ENCODE measurements at regions not wholly inside any gene's neighbourhood (a gene's known extent, or its start where the extent isn't known, plus 50 kb on each side); places are given as distances from the start of the nearest gene placed in this dataset.

DNA sequence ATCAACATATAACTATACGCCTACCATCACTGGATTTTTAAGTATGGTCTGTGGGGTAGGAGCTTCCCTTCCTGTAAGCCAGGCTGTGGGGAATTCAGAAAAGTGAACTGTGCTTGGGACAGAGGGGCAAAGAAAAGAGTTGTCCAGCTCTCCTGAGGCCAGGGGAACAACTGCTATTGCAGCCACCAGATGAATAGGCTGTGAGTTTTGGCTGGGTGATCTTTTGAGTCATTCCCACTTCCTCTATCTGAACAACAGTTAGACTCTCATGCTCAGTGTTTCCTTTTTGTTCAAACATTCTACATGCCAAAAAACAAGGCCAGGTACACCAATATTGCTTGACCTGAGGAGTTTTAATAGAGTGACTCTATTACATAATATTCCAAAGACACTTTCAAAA, 426.2 kb upstream of the DACH1 start:
- Histone ChIP-seq H3F3A (replicated peaks; ENCODE audit: insufficient read depth) (peaks cover 18% of the 10 kb centered on the region), H3K4me2 (no peak overlapping the region), H3K9me2 (no peaks in the 10 kb centered on the region), H3K79me2 (ENCODE audit: insufficient read depth) (no peaks in the 10 kb centered on the region), H3K9ac (no peak overlapping the region), H3K36me3 (replicated peaks in 1 of 2; ENCODE audit: control insufficient read depth in 1 of 2, insufficient read depth in 2 of 2, low read length in 1 of 2) (no peaks in the 10 kb centered on the region), H2AFZ (ENCODE audit: low read depth) (no peak overlapping the region), H3K4me1 (ENCODE audit: control insufficient read depth in 1 of 2, insufficient read depth in 2 of 2, low read depth in 1 of 2, low read length in 1 of 2) (peaks cover 2 to 7% of the 10 kb centered on the region in 2 experiments; a peak in 3 of 4 replicates), H3K4me3 (ENCODE audit: low read depth in 2 of 2, low read length in 1 of 2) (no peak overlapping the region), H3K27me3 (ENCODE audit: insufficient read depth) (no peaks in the 10 kb centered on the region), H4K20me1 (ENCODE audit: insufficient read depth) (no peaks in the 10 kb centered on the region), H3K27ac (ENCODE audit: low read depth in 2 of 2, low read length in 1 of 2) (no peak overlapping the region; a peak in 1 of 4 replicates), H3K9me3 (0 out of 2 replicates have a peak, but pooled peaks cover 7% of the 10 kb centered on the region)
- DNase-seq = no peak
- ChIA-PET CTCF (interaction anchor here (0.6 kb wide), 1 partner anchor 1200 kb away, joined by 3 read pairs; no protein-coding TSS in a partner anchor), POLR2A (no interaction called here)
- no peak for TF ChIP-seq CHD2 (IDR thresholded peaks at IDR 0.05; ENCODE audit: low read length, partially characterized antibody)
- TF ChIP-seq NFIC (IDR thresholded peaks at IDR 0.05; ENCODE audit: borderline replicate concordance) = no peak
- TF ChIP-seq FOXM1 (IDR thresholded peaks at IDR 0.05; ENCODE audit: low read depth) = no peak
- no peak for TF ChIP-seq EP300 (IDR thresholded peaks at IDR 0.05; ENCODE audit: borderline replicate concordance in 1 of 2, low read depth in 1 of 2, low read length in 1 of 2)
- TF ChIP-seq, protein P1, sequence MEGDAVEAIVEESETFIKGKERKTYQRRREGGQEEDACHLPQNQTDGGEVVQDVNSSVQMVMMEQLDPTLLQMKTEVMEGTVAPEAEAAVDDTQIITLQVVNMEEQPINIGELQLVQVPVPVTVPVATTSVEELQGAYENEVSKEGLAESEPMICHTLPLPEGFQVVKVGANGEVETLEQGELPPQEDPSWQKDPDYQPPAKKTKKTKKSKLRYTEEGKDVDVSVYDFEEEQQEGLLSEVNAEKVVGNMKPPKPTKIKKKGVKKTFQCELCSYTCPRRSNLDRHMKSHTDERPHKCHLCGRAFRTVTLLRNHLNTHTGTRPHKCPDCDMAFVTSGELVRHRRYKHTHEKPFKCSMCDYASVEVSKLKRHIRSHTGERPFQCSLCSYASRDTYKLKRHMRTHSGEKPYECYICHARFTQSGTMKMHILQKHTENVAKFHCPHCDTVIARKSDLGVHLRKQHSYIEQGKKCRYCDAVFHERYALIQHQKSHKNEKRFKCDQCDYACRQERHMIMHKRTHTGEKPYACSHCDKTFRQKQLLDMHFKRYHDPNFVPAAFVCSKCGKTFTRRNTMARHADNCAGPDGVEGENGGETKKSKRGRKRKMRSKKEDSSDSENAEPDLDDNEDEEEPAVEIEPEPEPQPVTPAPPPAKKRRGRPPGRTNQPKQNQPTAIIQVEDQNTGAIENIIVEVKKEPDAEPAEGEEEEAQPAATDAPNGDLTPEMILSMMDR (IDR thresholded peaks at IDR 0.05) = no peak
- no peak for TF ChIP-seq FOSL2 (IDR thresholded peaks at IDR 0.05; ENCODE audit: borderline replicate concordance, low read depth)
- TF ChIP-seq GATA2 (CRISPR knock-in tag; IDR thresholded peaks at IDR 0.05) = no peak
- TF ChIP-seq, protein P2, sequence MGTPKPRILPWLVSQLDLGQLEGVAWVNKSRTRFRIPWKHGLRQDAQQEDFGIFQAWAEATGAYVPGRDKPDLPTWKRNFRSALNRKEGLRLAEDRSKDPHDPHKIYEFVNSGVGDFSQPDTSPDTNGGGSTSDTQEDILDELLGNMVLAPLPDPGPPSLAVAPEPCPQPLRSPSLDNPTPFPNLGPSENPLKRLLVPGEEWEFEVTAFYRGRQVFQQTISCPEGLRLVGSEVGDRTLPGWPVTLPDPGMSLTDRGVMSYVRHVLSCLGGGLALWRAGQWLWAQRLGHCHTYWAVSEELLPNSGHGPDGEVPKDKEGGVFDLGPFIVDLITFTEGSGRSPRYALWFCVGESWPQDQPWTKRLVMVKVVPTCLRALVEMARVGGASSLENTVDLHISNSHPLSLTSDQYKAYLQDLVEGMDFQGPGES (IDR thresholded peaks at IDR 0.05; ENCODE audit: low read depth, low read length) = no peak
- TF ChIP-seq RAD21 (IDR thresholded peaks at IDR 0.05; ENCODE audit: low read length) = no peak
- TF ChIP-seq JUND (IDR thresholded peaks at IDR 0.05) = no peak
- TF ChIP-seq RCOR1 (IDR thresholded peaks at IDR 0.05; ENCODE audit: low read length) = no peak
- no peak for TF ChIP-seq POLR2AphosphoS5 (IDR thresholded peaks at IDR 0.05; ENCODE audit: low read depth, low read length)
- no peak for TF ChIP-seq MEF2A (IDR thresholded peaks at IDR 0.05; ENCODE audit: borderline replicate concordance, low read depth)
- TF ChIP-seq YY1 (IDR thresholded peaks at IDR 0.05; ENCODE audit: low read depth) = no peak
- 73% methylated on average over 1 of the region's 1 CpG for WGBS (ENCODE audit: low lambda C conversion rate)

DNA sequence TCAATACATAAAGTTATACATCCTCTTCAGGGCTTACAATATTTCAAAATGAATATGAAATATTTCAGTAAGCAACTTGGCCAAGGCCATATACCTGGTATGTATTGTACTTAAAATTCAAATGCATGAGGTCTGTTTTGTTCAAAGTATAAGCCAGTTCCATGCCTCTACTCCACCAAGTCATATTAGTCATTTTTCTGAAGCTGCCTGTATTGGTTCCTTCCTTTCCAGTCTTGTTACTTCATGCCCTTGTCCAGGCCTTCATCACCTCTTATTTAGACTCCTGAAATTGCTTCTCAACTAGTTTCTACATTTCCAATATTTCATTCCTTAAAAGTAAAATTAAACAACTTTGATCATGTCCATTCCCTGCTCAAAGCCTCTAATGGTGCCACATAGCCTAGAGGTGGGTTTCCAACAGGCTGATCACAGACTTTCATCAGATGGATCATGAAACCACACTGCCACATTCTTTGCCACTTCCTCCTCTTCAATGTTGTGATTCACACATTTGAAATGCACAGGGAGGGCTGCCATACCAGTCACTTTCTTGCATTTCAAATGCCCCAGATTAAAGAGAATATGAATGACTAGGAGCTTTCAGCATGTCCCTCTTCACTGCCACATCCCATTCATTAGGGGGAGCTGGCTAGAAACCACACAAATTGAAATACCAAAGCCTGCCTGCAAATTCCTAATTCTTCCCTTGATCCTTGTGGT, 424.1 kb upstream of the DACH1 start:
- no peak for DNase-seq
- ChIA-PET CTCF (interaction anchor here (0.6 kb wide), 1 partner anchor 202 kb away, joined by 3 read pairs; no protein-coding TSS in a partner anchor), POLR2A (no interaction called here)
- H3K4me3 ChIP-seq (ENCODE audit: low read depth in 2 of 2, low read length in 1 of 2) = no peak overlapping the region
- 0 out of 2 replicates have a peak, but pooled peaks cover 7% of the 10 kb centered on the region for H3K9me3 ChIP-seq
- H3K27me3 ChIP-seq (ENCODE audit: insufficient read depth) = no peaks in the 10 kb centered on the region
- no peaks in the 10 kb centered on the region for H3K79me2 ChIP-seq (ENCODE audit: insufficient read depth)
- peaks cover under 1 to 7% of the 10 kb centered on the region in 2 experiments; a peak in 3 of 4 replicates for H3K4me1 ChIP-seq (ENCODE audit: control insufficient read depth in 1 of 2, insufficient read depth in 2 of 2, low read depth in 1 of 2, low read length in 1 of 2)
- H3F3A ChIP-seq (replicated peaks; ENCODE audit: insufficient read depth) = peaks cover 18% of the 10 kb centered on the region
- H2AFZ ChIP-seq (ENCODE audit: low read depth) = no peak overlapping the region; the same call in 1 of the 2 replicates
- H4K20me1 ChIP-seq (ENCODE audit: insufficient read depth) = no peaks in the 10 kb centered on the region
- H3K4me2 ChIP-seq = peak overlapping the region; percentile 31; the same call in 1 of the 2 replicates
- no peaks in the 10 kb centered on the region for H3K36me3 ChIP-seq (replicated peaks in 1 of 2; ENCODE audit: control insufficient read depth in 1 of 2, insufficient read depth in 2 of 2, low read length in 1 of 2)
- H3K9me2 ChIP-seq = no peaks in the 10 kb centered on the region
- H3K27ac ChIP-seq (ENCODE audit: low read depth in 2 of 2, low read length in 1 of 2) = peak overlapping the region; percentile 60 to 62; a peak in 3 of 4 replicates
- H3K9ac ChIP-seq = no peak overlapping the region
- TF ChIP-seq RAD21 (IDR thresholded peaks at IDR 0.05; ENCODE audit: low read length) (no peak), RXRA (IDR thresholded peaks at IDR 0.05; ENCODE audit: borderline replicate concordance, low read depth) (peak; percentile 44; the same call in 1 of the 2 replicates), FOSL2 (IDR thresholded peaks at IDR 0.05; ENCODE audit: borderline replicate concordance, low read depth) (peak; percentile 89), FOXJ3 (CRISPR knock-in tag; IDR thresholded peaks at IDR 0.05) (no peak), POLR2AphosphoS5 (IDR thresholded peaks at IDR 0.05; ENCODE audit: low read depth, low read length) (no peak), SMC3 (IDR thresholded peaks at IDR 0.05; ENCODE audit: low read depth, low read length) (no peak), JUND (IDR thresholded peaks at IDR 0.05) (peak; percentile 79), TCF12 (IDR thresholded peaks at IDR 0.05) (peak; percentile 85), ELF1 (IDR thresholded peaks at IDR 0.05) (0 out of 2 replicates have a peak, but pooled peaks have one; percentile 33), CHD2 (IDR thresholded peaks at IDR 0.05; ENCODE audit: low read length, partially characterized antibody) (no peak), RFX5 (IDR thresholded peaks at IDR 0.05; ENCODE audit: low read length) (no peak)
- TF ChIP-seq, protein P3, sequence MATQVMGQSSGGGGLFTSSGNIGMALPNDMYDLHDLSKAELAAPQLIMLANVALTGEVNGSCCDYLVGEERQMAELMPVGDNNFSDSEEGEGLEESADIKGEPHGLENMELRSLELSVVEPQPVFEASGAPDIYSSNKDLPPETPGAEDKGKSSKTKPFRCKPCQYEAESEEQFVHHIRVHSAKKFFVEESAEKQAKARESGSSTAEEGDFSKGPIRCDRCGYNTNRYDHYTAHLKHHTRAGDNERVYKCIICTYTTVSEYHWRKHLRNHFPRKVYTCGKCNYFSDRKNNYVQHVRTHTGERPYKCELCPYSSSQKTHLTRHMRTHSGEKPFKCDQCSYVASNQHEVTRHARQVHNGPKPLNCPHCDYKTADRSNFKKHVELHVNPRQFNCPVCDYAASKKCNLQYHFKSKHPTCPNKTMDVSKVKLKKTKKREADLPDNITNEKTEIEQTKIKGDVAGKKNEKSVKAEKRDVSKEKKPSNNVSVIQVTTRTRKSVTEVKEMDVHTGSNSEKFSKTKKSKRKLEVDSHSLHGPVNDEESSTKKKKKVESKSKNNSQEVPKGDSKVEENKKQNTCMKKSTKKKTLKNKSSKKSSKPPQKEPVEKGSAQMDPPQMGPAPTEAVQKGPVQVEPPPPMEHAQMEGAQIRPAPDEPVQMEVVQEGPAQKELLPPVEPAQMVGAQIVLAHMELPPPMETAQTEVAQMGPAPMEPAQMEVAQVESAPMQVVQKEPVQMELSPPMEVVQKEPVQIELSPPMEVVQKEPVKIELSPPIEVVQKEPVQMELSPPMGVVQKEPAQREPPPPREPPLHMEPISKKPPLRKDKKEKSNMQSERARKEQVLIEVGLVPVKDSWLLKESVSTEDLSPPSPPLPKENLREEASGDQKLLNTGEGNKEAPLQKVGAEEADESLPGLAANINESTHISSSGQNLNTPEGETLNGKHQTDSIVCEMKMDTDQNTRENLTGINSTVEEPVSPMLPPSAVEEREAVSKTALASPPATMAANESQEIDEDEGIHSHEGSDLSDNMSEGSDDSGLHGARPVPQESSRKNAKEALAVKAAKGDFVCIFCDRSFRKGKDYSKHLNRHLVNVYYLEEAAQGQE (IDR thresholded peaks at IDR 0.05; ENCODE audit: low read depth, low read length) = no peak
- TF ChIP-seq, protein P4, sequence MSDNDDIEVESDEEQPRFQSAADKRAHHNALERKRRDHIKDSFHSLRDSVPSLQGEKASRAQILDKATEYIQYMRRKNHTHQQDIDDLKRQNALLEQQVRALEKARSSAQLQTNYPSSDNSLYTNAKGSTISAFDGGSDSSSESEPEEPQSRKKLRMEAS (IDR thresholded peaks at IDR 0.05; ENCODE audit: low read depth) = peak; percentile 51; the same call in 1 of the 2 replicates

All from SK-N-SH (cell line).